ENCODE measurements at regions not wholly inside any gene's neighbourhood (a gene's known extent, or its start where the extent isn't known, plus 50 kb on each side); places are given as distances from the start of the nearest gene placed in this dataset.
A peak's percentile ranks its signal among the peaks of the same experiment; 100 is the strongest.

- H3K27me3 Mint-ChIP-seq (ENCODE audit: unreplicated experiment), result no peaks in the 10 kb centered on the region
- TF ChIP-seq CTCF (IDR thresholded peaks at IDR 0.05), result no peak
- H3K36me3 Mint-ChIP-seq (ENCODE audit: unreplicated experiment), result no peaks in the 10 kb centered on the region
- DNase-seq (ENCODE audit: extremely low spot score, unreplicated experiment), result no peak
- no peak overlapping the region for H3K4me3 Mint-ChIP-seq (ENCODE audit: unreplicated experiment)
- H3K27ac Mint-ChIP-seq (ENCODE audit: unreplicated experiment), result no peak overlapping the region
- peaks cover 12% of the 10 kb centered on the region for H3K4me1 Mint-ChIP-seq (ENCODE audit: unreplicated experiment)
- no peaks in the 10 kb centered on the region for H3K9me3 Mint-ChIP-seq (ENCODE audit: unreplicated experiment)
Measured at GRCh38 chr5:128836571-128836970, 128.7 kb upstream of the SLC27A6 start.

GRCh38 chr5:128838623-128839022 is 126.7 kb upstream of the SLC27A6 start:
- no peak overlapping the region for H3K27ac Mint-ChIP-seq (ENCODE audit: unreplicated experiment)
- H3K9me3 Mint-ChIP-seq (ENCODE audit: unreplicated experiment), result no peaks in the 10 kb centered on the region
- H3K36me3 Mint-ChIP-seq (ENCODE audit: unreplicated experiment), result no peaks in the 10 kb centered on the region
- H3K27me3 Mint-ChIP-seq (ENCODE audit: unreplicated experiment), result no peaks in the 10 kb centered on the region
- no peak for DNase-seq (ENCODE audit: extremely low spot score, unreplicated experiment)
- no peak for TF ChIP-seq CTCF (IDR thresholded peaks at IDR 0.05)
- no peak overlapping the region for H3K4me3 Mint-ChIP-seq (ENCODE audit: unreplicated experiment)
- peaks cover 17% of the 10 kb centered on the region for H3K4me1 Mint-ChIP-seq (ENCODE audit: unreplicated experiment)

GRCh38 chr5:128842241-128842640 is 123.0 kb upstream of the SLC27A6 start:
- Mint-ChIP-seq H3K4me1 (ENCODE audit: unreplicated experiment) (peaks cover 13% of the 10 kb centered on the region), H3K27ac (ENCODE audit: unreplicated experiment) (no peak overlapping the region), H3K27me3 (ENCODE audit: unreplicated experiment) (no peaks in the 10 kb centered on the region), H3K36me3 (ENCODE audit: unreplicated experiment) (no peaks in the 10 kb centered on the region), H3K4me3 (ENCODE audit: unreplicated experiment) (no peak overlapping the region), H3K9me3 (ENCODE audit: unreplicated experiment) (peaks cover 1% of the 10 kb centered on the region)
- DNase-seq (ENCODE audit: extremely low spot score, unreplicated experiment), result no peak
- peak; percentile 51 for TF ChIP-seq CTCF (IDR thresholded peaks at IDR 0.05)

GRCh38 chr5:128844354-128844923 is 120.8 kb upstream of the SLC27A6 start:
- Mint-ChIP-seq H3K9me3 (ENCODE audit: unreplicated experiment) (peaks cover 22% of the 10 kb centered on the region), H3K4me3 (ENCODE audit: unreplicated experiment) (no peak overlapping the region), H3K27ac (ENCODE audit: unreplicated experiment) (no peak overlapping the region), H3K36me3 (ENCODE audit: unreplicated experiment) (peaks cover 2% of the 10 kb centered on the region), H3K4me1 (ENCODE audit: unreplicated experiment) (peaks cover 4% of the 10 kb centered on the region), H3K27me3 (ENCODE audit: unreplicated experiment) (peaks cover 6% of the 10 kb centered on the region)
- no peak for DNase-seq (ENCODE audit: extremely low spot score, unreplicated experiment)
- TF ChIP-seq CTCF (IDR thresholded peaks at IDR 0.05), result peak; percentile 61

- no peak for TF ChIP-seq CTCF (IDR thresholded peaks at IDR 0.05)
- H3K4me1 Mint-ChIP-seq (ENCODE audit: unreplicated experiment), result no peaks in the 10 kb centered on the region
- H3K36me3 Mint-ChIP-seq (ENCODE audit: unreplicated experiment), result peaks cover 5% of the 10 kb centered on the region
- no peak for DNase-seq (ENCODE audit: extremely low spot score, unreplicated experiment)
- H3K9me3 Mint-ChIP-seq (ENCODE audit: unreplicated experiment), result peaks cover 49% of the 10 kb centered on the region
- no peak overlapping the region for H3K27ac Mint-ChIP-seq (ENCODE audit: unreplicated experiment)
- peaks cover 51% of the 10 kb centered on the region for H3K27me3 Mint-ChIP-seq (ENCODE audit: unreplicated experiment)
- H3K4me3 Mint-ChIP-seq (ENCODE audit: unreplicated experiment), result no peak overlapping the region
Measured at GRCh38 chr5:128850049-128850448, 115.2 kb upstream of the SLC27A6 start.
